Glutamatergic neuron (in vitro differentiated cells): ENCODE measurements at regions not wholly inside any gene's neighbourhood (a gene's known extent, or its start where the extent isn't known, plus 50 kb on each side); places are given as distances from the start of the nearest gene placed in this dataset.

Experiments
- DNase-seq: peaks from one replicate; pipeline ENCODE4 v3.0.0; 2022
- H3K27ac Mint-ChIP-seq: one replicate; pipeline ENCODE4 v1.8.0; 2020; ENCODE audit warnings: mild to moderate bottlenecking, mixed read lengths, inconsistent platforms; ENCODE audit not compliant: unreplicated experiment
- H3K27me3 Mint-ChIP-seq: one replicate; pipeline ENCODE4 v1.8.0; 2020; ENCODE audit warnings: mild to moderate bottlenecking, moderate library complexity, mixed read lengths, inconsistent platforms; ENCODE audit not compliant: unreplicated experiment
- H3K36me3 Mint-ChIP-seq: one replicate; pipeline ENCODE4 v1.8.0; 2020; ENCODE audit warnings: mild to moderate bottlenecking, mixed read lengths, inconsistent platforms; ENCODE audit not compliant: unreplicated experiment
- H3K4me1 Mint-ChIP-seq: one replicate; pipeline ENCODE4 v1.8.0; 2020; ENCODE audit warnings: mild to moderate bottlenecking, low read depth, mixed read lengths, inconsistent platforms; ENCODE audit not compliant: unreplicated experiment
- H3K4me3 Mint-ChIP-seq: one replicate; pipeline ENCODE4 v1.8.0; 2020; ENCODE audit warnings: mild to moderate bottlenecking, mixed read lengths, inconsistent platforms; ENCODE audit not compliant: unreplicated experiment
- H3K9me3 Mint-ChIP-seq: one replicate; pipeline ENCODE4 v1.8.0; 2020; ENCODE audit warnings: mild to moderate bottlenecking, moderate library complexity, mixed read lengths, inconsistent platforms; ENCODE audit not compliant: unreplicated experiment
- TF ChIP-seq, protein P1 (sequence below): fragments of 200-600 bp; sonication (generic); IDR thresholded peaks from one replicate; pipeline ENCODE4 v1.5.0; 2021; ENCODE audit not compliant: partially characterized antibody, unreplicated experiment

DNA sequence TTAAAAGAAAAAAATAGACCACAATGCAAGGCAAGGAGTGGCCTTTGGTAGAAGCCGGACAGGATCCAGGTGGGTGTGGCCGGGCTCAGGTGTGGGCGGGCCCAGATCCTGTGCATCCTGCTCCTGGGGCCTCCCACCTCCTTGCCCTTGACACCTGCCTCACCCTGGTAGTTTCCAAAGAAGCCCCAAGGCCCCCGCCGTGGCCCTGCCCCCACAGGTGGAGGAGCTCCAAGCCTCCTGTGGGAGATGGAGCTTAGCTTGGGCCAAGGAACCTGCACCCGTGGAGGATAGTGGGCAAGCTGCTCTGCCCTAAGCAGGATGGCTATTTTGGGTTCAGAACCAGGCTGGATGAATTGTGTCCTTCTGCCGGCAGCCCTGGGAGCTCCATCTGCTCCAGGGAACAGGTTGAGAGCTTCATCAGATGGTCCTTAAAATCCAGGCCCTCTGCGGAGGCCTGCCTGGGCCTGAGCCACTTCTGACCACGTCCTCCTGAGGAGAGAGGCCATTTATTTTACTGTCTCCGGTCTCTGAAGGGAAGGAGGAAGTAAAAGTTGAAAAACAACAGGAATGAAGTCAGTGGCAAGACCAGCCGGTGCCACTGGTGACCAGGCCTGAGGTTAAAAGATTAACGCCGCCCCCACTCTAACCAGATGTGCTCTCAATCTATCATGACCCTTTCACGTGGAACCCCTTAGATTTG is 53.9 kb upstream of the KLF13 start:
- peaks cover 16% of the 10 kb centered on the region for H3K27me3 Mint-ChIP-seq
- DNase-seq = no peak
- peak overlapping the region; percentile 78 for H3K27ac Mint-ChIP-seq

DNA sequence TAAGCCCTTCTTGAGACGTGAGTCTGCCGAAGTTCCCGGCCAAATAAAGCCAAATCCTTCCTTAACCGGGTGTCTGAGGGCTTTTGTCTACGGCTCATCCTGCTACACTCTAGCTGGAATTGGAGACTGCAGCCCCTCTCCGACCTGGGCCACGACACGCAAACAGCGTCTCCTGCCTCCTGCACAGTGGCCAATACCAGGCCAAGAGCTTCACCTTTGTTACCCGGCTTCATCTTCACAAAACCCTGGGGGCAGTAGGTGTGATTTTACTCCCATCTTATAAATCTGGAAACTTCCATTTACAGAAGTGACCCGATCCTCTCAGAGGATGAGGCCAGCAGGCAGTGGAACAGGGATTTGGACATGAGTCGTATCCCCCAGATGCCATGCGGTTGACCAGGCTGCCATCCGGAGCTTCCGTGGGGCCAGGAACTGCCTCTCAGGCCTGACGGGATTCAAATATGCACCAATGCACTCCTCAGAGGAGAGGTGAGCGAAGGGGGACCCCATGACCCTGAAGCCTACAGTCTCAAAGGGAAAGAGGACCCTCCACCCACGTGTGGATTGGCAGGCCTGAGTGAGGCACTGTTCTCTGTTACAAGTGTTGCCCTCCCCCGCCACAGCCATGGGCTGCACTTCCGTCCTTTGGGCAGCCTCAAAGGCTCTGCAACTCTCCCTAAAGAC is 53.2 kb upstream of the KLF13 start:
- H3K4me3 Mint-ChIP-seq = no peak overlapping the region
- TF ChIP-seq, protein P1, sequence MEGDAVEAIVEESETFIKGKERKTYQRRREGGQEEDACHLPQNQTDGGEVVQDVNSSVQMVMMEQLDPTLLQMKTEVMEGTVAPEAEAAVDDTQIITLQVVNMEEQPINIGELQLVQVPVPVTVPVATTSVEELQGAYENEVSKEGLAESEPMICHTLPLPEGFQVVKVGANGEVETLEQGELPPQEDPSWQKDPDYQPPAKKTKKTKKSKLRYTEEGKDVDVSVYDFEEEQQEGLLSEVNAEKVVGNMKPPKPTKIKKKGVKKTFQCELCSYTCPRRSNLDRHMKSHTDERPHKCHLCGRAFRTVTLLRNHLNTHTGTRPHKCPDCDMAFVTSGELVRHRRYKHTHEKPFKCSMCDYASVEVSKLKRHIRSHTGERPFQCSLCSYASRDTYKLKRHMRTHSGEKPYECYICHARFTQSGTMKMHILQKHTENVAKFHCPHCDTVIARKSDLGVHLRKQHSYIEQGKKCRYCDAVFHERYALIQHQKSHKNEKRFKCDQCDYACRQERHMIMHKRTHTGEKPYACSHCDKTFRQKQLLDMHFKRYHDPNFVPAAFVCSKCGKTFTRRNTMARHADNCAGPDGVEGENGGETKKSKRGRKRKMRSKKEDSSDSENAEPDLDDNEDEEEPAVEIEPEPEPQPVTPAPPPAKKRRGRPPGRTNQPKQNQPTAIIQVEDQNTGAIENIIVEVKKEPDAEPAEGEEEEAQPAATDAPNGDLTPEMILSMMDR = no peak

More for the DNA sequence above, 53.9 kb upstream of the KLF13 start:
- peaks cover 12% of the 10 kb centered on the region for H3K9me3 Mint-ChIP-seq
- TF ChIP-seq, protein P1 = no peak
- no peak overlapping the region for H3K4me3 Mint-ChIP-seq
- H3K36me3 Mint-ChIP-seq = no peaks in the 10 kb centered on the region
- H3K4me1 Mint-ChIP-seq = peaks cover 33% of the 10 kb centered on the region

DNA sequence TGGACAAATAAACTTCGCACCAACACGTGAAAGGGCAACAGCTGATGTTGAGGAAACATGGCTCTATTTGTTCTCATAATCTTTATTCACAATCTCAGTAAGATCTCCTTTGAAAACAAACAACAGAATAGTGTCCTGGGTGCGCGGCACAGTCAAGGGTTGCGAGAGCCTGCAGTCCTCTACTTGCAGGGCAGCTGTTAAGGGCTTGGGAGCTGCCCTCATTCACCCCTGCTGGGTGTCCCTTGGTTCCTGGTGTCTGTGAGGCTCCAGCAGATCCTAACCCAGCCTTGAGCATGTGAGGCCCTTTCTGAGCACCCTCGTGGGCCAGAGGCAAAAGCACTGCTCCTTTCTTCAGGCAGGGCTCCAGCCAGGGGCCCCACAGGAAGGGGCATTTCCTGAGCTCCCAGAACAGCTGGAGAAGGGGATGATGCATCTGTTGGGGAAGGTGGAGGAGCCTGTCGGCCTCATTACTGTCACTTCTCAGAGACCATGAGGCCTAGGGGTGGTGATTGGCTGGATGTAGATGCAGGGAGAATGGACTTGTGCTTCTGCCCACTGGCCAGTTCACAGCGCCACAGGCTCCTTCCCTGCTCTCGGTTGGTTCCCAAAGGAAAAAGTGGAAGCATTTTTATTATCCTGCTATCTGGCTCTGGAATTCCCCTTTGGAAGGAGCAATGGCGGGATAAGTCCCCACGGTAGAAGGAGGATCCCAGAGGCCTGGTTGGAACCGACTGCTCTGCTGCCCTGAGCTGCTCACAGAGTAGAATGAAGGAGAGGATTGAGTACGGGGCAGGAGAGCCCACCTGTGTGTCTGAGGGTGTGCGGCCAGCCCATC is 51.9 kb upstream of the KLF13 start:
- peaks cover 23% of the 10 kb centered on the region for H3K27me3 Mint-ChIP-seq
- DNase-seq = no peak
- peak overlapping the region; percentile 59 for H3K27ac Mint-ChIP-seq
- H3K36me3 Mint-ChIP-seq = no peaks in the 10 kb centered on the region
- TF ChIP-seq, protein P1 = no peak
- peaks cover 14% of the 10 kb centered on the region for H3K9me3 Mint-ChIP-seq
- H3K4me1 Mint-ChIP-seq = peaks cover 46% of the 10 kb centered on the region
- no peak overlapping the region for H3K4me3 Mint-ChIP-seq

More for the DNA sequence above, 53.2 kb upstream of the KLF13 start:
- Mint-ChIP-seq H3K36me3 (no peaks in the 10 kb centered on the region), H3K27ac (peak overlapping the region; percentile 78), H3K27me3 (peaks cover 16% of the 10 kb centered on the region), H3K4me1 (peaks cover 38% of the 10 kb centered on the region), H3K9me3 (peaks cover 12% of the 10 kb centered on the region)
- DNase-seq = no peak

DNA sequence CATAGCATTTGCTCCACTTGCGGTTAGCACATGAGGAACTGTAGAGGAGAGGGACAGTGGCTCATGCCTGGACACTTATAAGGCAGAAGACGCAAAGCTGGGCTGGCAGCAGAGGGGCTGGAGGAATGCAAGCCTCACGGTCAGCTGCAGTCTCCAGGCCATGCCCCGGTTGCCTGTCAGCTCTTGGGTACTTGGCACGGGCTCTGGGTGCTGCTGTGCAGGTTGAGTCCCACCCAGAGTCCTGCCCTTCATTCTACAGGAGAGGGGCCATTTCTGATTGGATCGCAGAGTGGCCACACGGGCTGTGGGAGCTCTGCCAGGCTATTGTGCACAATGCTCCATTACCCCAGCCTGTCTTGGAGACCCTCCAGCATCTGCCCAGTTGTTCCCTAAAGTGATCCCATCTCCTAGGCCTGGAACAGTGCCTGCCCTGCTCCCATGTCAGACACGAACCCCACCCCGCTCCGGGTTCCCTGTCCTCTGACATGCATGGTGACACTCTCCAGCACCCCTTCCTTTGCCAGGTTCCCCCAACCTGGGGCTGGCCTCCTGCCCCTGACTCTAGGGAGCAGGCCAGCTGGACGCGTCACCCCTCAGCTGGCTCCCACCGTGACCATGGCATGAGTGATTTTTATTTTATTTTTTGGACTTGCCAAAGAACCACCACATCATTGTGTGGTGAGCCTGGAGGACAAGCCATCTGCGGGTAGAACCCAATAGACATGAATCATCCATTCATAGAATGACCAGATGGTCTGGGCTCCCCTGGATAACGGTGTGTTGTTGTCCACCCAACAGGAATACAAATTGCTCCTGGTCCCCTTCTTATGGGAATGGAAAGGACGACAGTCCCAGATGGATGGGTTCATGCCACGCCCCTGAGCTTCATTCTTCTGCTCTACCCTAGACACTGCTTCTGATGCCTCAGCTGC is 51.0 kb upstream of the KLF13 start:
- no peak for DNase-seq
- H3K4me1 Mint-ChIP-seq = peaks cover 55% of the 10 kb centered on the region
- H3K36me3 Mint-ChIP-seq = no peaks in the 10 kb centered on the region
- H3K4me3 Mint-ChIP-seq = no peak overlapping the region
- peaks cover 12% of the 10 kb centered on the region for H3K9me3 Mint-ChIP-seq
- peak overlapping the region; percentile 59 for H3K27ac Mint-ChIP-seq
- TF ChIP-seq, protein P1 = no peak
- peaks cover 24% of the 10 kb centered on the region for H3K27me3 Mint-ChIP-seq
